NCI-H187 treated with DMSO at 0.1 percent for 48 hours (cell line): ENCODE measurements at regions not wholly inside any gene's neighbourhood (a gene's known extent, or its start where the extent isn't known, plus 50 kb on each side); places are given as distances from the start of the nearest gene placed in this dataset.
A peak's percentile ranks its signal among the peaks of the same experiment; 100 is the strongest.

Experiments used
- DNase-seq: peaks from one replicate; lab custom pipeline; 2025; lab: John Stamatoyannopoulos, UW

- DNase-seq = no peak
These were observed 300.9 kb downstream of the ICOS start for GRCh38 chr2:204237416-204237815.

GRCh38 chr2:204239411-204240165, 303.0 kb downstream of the ICOS start:
- no peak for DNase-seq

DNA sequence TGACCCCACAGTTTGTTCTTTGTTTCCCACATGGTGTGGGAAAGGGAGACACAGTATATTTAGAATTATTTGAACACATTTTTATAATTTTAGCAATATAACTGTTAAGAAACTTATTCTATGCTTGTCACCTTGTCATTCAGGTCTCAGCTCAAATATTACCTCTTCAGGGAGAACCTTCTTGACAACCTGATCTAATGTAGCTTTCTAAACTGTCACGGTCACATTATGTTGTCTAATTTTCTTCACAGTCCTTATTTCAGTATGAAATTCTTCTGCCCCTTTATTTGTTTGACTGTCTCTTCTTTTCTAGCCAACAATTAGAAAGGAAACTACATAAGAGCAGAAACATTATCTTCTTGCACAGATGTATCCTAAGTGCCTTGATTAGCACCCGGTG, 304.3 kb upstream of the PARD3B start:
- DNase-seq = no peak

DNA sequence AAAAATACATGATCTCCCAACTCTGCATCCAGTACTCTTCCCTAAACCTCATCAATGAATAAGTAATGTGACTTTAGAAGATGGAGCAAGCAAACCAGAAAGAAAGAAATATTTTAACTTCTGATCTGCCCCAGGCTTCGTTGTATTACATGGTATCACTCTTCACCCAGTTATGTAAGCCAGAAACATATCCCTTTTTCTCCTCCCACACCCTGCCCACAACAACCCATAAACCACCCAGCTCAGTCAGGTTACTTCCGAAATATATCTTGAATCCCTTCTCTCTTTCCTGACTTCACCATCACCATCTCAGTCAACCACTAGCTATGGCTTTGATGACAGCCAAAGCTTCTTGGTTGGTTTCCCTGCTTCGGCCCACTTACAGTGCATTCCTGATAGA, 295.8 kb upstream of the PARD3B start:
- no peak for DNase-seq

DNA sequence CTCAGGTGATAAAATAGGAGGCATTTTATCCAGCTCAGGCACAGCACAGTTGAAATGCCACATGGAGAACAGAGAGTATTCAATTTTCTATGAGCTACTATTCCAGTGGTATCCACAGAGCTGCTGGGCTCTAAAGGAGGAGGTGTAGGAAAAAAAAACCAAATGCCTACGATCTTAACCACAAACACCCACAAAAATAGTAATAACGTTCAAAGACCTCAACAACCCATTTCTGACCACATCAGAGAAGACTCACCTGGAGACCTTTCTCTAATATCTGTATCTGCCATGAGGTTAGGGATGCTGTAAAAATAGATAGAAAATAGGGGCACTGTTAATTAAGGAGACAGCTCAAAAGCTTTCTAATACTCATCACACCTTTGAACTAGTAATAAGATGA, 294.6 kb upstream of the PARD3B start:
- DNase-seq = no peak

DNA sequence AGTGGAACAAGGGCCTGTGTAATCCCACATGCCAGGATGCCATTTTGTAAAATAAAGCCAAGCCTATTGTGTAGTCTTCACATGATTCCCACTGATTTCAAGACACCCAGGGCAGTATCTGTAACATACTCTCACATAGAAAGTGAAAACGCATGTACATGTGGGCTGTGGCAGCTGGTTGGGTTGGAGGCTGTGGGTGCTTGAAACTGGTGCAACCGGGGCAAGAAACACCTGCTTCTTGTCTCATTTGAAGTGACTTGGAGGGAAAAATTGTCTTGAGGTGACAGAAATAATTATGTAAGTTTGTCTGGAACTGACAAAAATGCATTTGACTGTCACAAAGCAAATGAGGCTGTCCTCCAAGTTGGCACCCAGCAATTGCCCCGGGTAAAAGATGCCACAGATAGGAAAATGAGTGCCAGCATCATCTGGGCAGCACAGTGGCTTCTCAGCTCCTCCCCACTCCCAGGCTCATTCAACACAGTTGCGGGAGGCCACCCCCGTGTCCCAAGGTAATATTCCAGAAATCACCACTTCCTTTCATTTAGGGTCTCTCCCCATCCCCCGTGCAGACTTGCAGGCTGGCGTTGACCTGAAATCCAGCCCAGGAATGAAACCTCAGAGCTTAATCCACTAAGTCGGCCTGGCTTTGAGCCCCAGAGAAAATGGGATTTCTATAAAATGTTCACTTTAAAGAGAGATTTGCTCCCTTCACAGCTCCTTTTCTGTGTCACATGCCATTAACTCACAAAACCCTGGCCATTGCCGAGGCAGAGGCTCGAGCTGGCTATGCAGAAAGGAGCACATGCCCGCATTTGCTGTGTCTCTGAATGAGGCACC, 293.9 kb upstream of the PARD3B start:
- DNase-seq = no peak

- no peak for DNase-seq
These were observed 293.3 kb upstream of the PARD3B start for GRCh38 chr2:204251998-204252376.

- DNase-seq = no peak
These were observed 290.2 kb upstream of the PARD3B start for GRCh38 chr2:204255071-204255470.

- no peak for DNase-seq
These were observed 289.7 kb upstream of the PARD3B start for GRCh38 chr2:204255526-204255925.

- no peak for DNase-seq
These were observed 287.5 kb upstream of the PARD3B start for GRCh38 chr2:204257781-204258180.

DNA sequence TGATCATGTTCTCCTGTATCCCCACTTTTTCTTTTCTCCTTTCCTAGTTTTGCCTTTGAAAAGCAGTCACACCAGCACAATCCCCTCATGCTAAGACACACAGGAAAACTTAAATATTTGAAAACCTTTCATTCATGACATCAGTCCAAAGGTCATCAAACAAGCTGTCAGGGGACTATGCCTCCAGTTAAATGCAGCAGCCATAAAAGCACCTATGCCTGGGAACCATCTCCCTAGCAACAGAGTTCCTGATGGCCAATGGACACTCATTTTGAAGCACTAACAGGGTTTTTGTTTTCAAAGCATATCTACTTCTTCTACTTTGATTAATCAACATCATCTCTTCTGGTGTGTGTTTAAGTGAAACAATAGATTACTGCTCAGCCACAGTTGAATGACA, 286.4 kb upstream of the PARD3B start:
- no peak for DNase-seq

DNA sequence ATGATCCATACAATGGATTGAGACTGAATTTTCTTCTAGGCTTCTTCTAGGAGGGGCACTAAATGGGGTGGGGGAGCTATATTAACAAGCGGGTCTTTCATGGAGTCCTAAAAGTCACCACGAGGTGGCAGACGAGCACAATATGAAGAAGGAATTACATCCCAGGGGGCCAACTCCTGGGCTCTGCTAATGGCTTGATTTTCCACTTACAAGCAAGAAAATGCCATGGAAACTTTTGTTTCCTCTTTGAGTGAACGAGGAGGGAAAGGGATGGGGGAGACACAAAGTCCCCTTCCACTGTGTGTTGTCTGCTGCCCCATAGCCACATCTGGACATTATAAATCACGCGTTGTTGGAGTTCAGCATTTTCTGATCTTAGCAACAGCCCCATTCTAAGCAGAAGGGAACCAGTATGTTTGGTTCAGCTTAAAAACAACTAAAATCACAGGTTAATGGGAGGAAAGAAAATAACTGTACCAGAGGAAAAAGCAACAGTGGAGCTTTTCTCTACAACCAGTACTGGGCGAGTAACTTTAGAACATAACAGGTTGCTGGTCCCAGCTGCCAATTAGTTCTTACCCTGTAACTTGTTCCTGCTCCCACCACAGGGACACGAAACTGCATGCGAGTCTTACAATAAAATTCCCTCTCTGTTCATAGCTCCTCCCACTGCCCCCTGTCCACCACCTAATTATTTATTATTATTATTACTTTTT, 285.0 kb upstream of the PARD3B start:
- no peak for DNase-seq

GRCh38 chr2:204260901-204261300, 284.4 kb upstream of the PARD3B start:
- DNase-seq = no peak

GRCh38 chr2:204261846-204262245, 283.4 kb upstream of the PARD3B start:
- DNase-seq = no peak

DNA sequence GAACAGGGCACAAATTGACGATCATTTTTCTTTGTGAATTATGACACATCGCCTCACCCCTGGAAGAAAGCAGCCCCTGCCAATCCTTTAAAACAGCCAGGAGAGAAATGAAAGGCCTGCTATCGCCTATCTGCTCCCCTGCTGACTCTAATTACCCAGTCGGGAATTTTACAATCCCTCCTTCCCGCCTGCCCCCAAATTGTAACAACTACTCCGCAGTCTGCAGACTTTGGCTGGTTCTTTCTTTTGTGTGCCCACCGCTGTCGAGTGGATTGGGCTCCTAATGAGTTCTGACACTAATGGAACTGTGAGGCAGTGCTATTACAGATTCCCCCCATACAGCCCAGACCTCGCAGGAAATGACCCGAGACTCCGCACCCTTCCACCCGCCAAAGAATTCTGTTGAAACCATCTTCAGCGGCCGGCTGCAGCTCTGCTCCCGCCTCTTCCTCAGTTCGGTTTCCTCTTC, 281.2 kb upstream of the PARD3B start:
- DNase-seq = no peak

DNA sequence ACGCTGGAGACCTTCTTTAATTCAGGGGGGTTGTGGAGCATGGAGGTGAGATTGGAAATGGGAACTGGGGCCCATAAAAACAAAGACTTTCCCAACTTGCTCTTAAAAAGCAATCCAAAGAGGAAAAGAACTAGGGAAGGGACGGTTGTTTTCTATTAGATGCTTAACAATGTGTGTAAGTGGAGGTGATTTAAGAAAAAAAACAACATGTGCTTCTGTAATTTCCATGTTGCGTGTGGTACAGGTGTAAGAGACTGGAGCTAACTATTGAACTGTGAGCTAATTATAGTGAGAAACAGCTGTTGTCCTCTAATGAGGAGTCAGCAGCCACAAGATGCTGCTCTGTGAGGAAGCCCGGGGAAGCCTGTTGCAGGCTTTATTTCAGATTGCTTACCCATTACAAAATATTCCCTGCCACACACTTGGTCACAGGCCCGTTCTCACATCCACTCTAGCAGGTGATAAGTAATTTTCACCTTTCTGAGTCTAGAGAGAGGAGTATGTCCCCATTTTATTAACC, 280.6 kb upstream of the PARD3B start:
- DNase-seq = no peak

GRCh38 chr2:204265681-204266181, 279.5 kb upstream of the PARD3B start:
- DNase-seq = peak; percentile 57

- DNase-seq = no peak
These were observed 276.8 kb upstream of the PARD3B start for GRCh38 chr2:204268458-204268857.

DNA sequence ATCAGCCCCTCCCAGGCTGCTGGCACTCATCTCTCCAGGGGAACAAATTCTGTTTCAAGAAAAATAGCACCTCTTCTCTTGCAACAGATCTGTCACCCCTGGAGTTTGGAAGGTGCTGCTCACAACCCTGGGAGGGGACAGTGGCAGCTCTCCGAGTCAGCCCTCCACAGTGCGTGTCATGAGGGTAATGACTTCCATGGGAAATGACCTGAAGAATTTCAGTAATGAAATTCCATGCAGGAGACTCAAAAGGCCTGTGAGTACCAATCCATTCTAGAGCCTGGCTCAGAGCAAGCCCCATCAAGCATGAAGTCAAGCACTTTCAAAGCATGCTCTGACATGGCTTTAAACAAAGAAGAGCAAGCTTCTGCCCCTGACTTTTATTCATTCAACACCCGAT, 276.3 kb upstream of the PARD3B start:
- no peak for DNase-seq

GRCh38 chr2:204272089-204272488, 273.2 kb upstream of the PARD3B start:
- DNase-seq = no peak

DNA sequence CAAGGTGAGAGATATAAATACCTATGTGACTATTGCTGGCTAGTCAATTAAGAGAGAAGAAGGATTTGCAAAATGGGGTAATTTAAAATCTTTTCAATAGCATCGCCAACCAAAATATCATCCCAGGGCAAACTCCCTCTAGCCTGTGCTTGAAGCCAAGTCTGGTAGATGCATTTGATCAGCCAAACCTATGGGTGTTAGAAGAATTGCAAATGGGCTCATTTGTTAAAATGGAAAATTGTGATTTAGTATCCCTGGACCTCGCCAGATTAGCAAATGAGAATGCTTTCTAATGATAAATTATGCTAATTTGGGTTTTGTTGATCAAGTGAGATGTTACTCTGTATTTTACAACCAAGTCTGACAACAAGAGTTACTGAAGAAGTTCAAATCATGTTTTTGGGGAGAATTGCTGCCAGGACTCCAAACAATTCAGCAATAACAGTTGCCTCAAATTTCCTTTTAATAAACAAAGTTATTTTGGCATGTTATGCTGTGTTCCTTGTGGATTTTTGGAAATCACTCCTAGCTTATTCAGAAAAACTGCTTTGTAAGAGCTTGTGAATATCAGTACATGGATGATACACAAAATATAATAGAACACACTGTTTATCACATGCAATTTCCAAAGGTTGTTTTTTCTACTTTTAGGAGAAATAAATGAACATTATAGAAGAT, 272.5 kb upstream of the PARD3B start:
- no peak for DNase-seq

GRCh38 chr2:204274429-204274828, 270.8 kb upstream of the PARD3B start:
- no peak for DNase-seq
